Esophagus muscularis mucosa (tissue), 4 donors: ENCODE measurements at regions not wholly inside any gene's neighbourhood (a gene's known extent, or its start where the extent isn't known, plus 50 kb on each side); places are given as distances from the start of the nearest gene placed in this dataset.

Experiments used
- DNase-seq: peaks from one replicate; pipeline ENCODE4 v3.0.0-alpha.2; 2017; ENCODE audit errors: extremely low spot score
- H3K27ac ChIP-seq, 4 donors: fragments of 200-600 bp; sonication (generic); replicated peaks in 1 of 4; 1 replicate in 3 of 4; 2 replicates in 1 of 4; pipeline ENCODE4 v1.5.1; 2016 to 2019; ENCODE audit warnings: mild to moderate bottlenecking in 1 of 4
- H3K27me3 ChIP-seq, 4 donors: fragments of 200-600 bp; sonication (generic); one replicate each; pipeline versions ENCODE4 v1.5.1 to v1.6.0; 2016 to 2019
- H3K36me3 ChIP-seq, 4 donors: fragments of 200-600 bp; sonication (generic); one replicate each; pipeline ENCODE4 v1.5.1; 2016 to 2019
- H3K4me1 ChIP-seq, 4 donors: fragments of 200-600 bp; sonication (generic); one replicate each; pipeline ENCODE4 v1.5.1; 2016 to 2019
- H3K4me3 ChIP-seq, 4 donors: fragments of 200-600 bp; sonication (generic); 1 replicate in 2 of 4; 2 replicates in 2 of 4; pipeline ENCODE4 v1.5.1; 2016 to 2019; ENCODE audit warnings: mild to moderate bottlenecking in 4 of 4, moderate library complexity in 1 of 4
- H3K9me3 ChIP-seq, 4 donors: fragments of 200-600 bp; sonication (generic); 1 replicate in 3 of 4; 2 replicates in 1 of 4; pipeline ENCODE4 v1.5.1; 2016 to 2019
- CTCF ChIP-seq, 3 experiments: fragments of 200-600 bp in 2 of 3; fragments of 450-650 bp in 1 of 3; sonication (generic) in 2 of 3; IDR thresholded peaks; one replicate each; pipeline ENCODE4 v1.5.1; 2017 to 2019; ENCODE audit warnings: antibody characterized with exemption in 3 of 3, mild to moderate bottlenecking in 2 of 3, moderate library complexity in 1 of 3
- EP300 ChIP-seq: sonication (generic); formaldehyde crosslinking; IDR thresholded peaks from one replicate; pipeline ENCODE4 v1.6.1; 2017; ENCODE audit warnings: antibody characterized with exemption
- POLR2A ChIP-seq: fragments of 450-650 bp; IDR thresholded peaks from one replicate; pipeline ENCODE4 v1.6.1; 2017; ENCODE audit warnings: antibody characterized with exemption, moderate library complexity, mild to moderate bottlenecking, low read depth
- POLR2AphosphoS5 ChIP-seq, 2 donors: sonication (generic); formaldehyde crosslinking; IDR thresholded peaks; one replicate each; pipeline ENCODE4 v1.6.1; 2017; ENCODE audit warnings: antibody characterized with exemption in 2 of 2
- WGBS: methylation state at CpG from one replicate; pipeline ENCODE4 v1.1.5; 2018; 5-methylcytosine and 5-hydroxymethylcytosine counted together
- intact Hi-C: fragments of 100-400 bp; cut with DNase I; formaldehyde crosslinking; loops from one replicate; pipeline ENCODE4 v1.15.1; 2023

GRCh38 chr4:38280323-38280706, 320.1 kb downstream of the PTTG2 start:
- Histone ChIP-seq H3K27ac (no peak overlapping the region), H3K36me3 (no peaks in the 10 kb centered on the region), H3K27me3 (no peaks in the 10 kb centered on the region), H3K4me3 (no peak overlapping the region), H3K9me3 (no peaks in the 10 kb centered on the region), H3K4me1 (peaks cover 9 to 19% (median 16%) of the 10 kb centered on the region in 4 donors)
- intact Hi-C loops: no loop called here
- TF ChIP-seq CTCF (IDR thresholded peaks at IDR 0.05) (no peak), POLR2AphosphoS5 (IDR thresholded peaks at IDR 0.05) (no peak), EP300 (no peak), POLR2A (no peak)
- no peak for DNase-seq
- WGBS: 91% methylated on average over 4 of the region's 4 CpGs

- no peak for TF ChIP-seq CTCF (IDR thresholded peaks at IDR 0.05)
- no peak for TF ChIP-seq POLR2AphosphoS5 (IDR thresholded peaks at IDR 0.05)
- no peak for TF ChIP-seq POLR2A
- Histone ChIP-seq H3K4me1 (peaks cover 9 to 19% (median 16%) of the 10 kb centered on the region in 4 donors), H3K4me3 (no peak overlapping the region), H3K27me3 (no peaks in the 10 kb centered on the region), H3K36me3 (no peaks in the 10 kb centered on the region), H3K27ac (peak overlapping the region; percentile 33 to 62 (median 52)), H3K9me3 (no peaks in the 10 kb centered on the region)
- no peak for DNase-seq
- 50% methylated on average over 2 of the region's 2 CpGs for WGBS
- intact Hi-C loops: no loop called here
Measured at GRCh38 chr4:38281371-38282071, 321.3 kb downstream of the PTTG2 start.

- 95% methylated on average over 3 of the region's 3 CpGs for WGBS
Measured at GRCh38 chr4:38283724-38284123, 323.5 kb downstream of the PTTG2 start.

GRCh38 chr4:38284294-38285030, 324.3 kb downstream of the PTTG2 start:
- Histone ChIP-seq H3K9me3 (no peaks in the 10 kb centered on the region), H3K27me3 (no peaks in the 10 kb centered on the region), H3K27ac (no peak overlapping the region), H3K4me3 (no peak overlapping the region), H3K36me3 (no peaks in the 10 kb centered on the region), H3K4me1 (peaks cover 9 to 18% (median 16%) of the 10 kb centered on the region in 4 donors)
- 68% methylated on average over 2 of the region's 2 CpGs for WGBS
- no peak for DNase-seq
- intact Hi-C loops: no loop called here
- no peak for TF ChIP-seq EP300
- TF ChIP-seq POLR2A: no peak
- no peak for TF ChIP-seq CTCF (IDR thresholded peaks at IDR 0.05)
- TF ChIP-seq POLR2AphosphoS5 (IDR thresholded peaks at IDR 0.05): no peak

More at GRCh38 chr4:38283724-38284123, 323.5 kb downstream of the PTTG2 start:
- H3K36me3 ChIP-seq: no peaks in the 10 kb centered on the region
- H3K27ac ChIP-seq: no peak overlapping the region
- DNase-seq: no peak
- intact Hi-C loops: no loop called here
- H3K4me3 ChIP-seq: no peak overlapping the region
- no peaks in the 10 kb centered on the region for H3K9me3 ChIP-seq
- H3K4me1 ChIP-seq: peaks cover 9 to 19% (median 16%) of the 10 kb centered on the region in 4 donors
- TF ChIP-seq POLR2A: no peak
- TF ChIP-seq POLR2AphosphoS5 (IDR thresholded peaks at IDR 0.05): no peak
- TF ChIP-seq CTCF (IDR thresholded peaks at IDR 0.05): no peak
- no peak for TF ChIP-seq EP300
- no peaks in the 10 kb centered on the region for H3K27me3 ChIP-seq
